T-helper 2 cell treated with Interferon-gamma antibody and Interleukin-4, amounts not matched to agents 5 μg/mL and 100 μg/mL, for 36 hours (primary cell): ENCODE measurements at regions not wholly inside any gene's neighbourhood (a gene's known extent, or its start where the extent isn't known, plus 50 kb on each side); places are given as distances from the start of the nearest gene placed in this dataset.

ENCODE experiments used
- DNase-seq: peaks from one replicate; pipeline ENCODE4 v3.0.0; 2021; ENCODE audit warnings: low spot score
- H3K27ac Mint-ChIP-seq: one replicate; pipeline ENCODE4 v1.8.0; 2021; ENCODE audit warnings: mild to moderate bottlenecking, mixed read lengths
- H3K27me3 Mint-ChIP-seq: one replicate; pipeline ENCODE4 v1.8.0; 2021; ENCODE audit warnings: low read depth, mixed read lengths
- H3K36me3 Mint-ChIP-seq: one replicate; pipeline ENCODE4 v1.8.0; 2021; ENCODE audit warnings: low read depth, mixed read lengths
- H3K4me1 Mint-ChIP-seq: one replicate; pipeline ENCODE4 v1.8.0; 2021; ENCODE audit warnings: low read depth, mixed read lengths
- H3K4me3 Mint-ChIP-seq: one replicate; pipeline ENCODE4 v1.8.0; 2022; ENCODE audit warnings: mild to moderate bottlenecking, moderate library complexity, mixed read lengths
- H3K9me3 Mint-ChIP-seq: one replicate; pipeline ENCODE4 v1.8.0; 2021; ENCODE audit warnings: mixed read lengths

- H3K4me1 Mint-ChIP-seq, result no peaks in the 10 kb centered on the region
- H3K4me3 Mint-ChIP-seq, result no peak overlapping the region
- no peaks in the 10 kb centered on the region for H3K36me3 Mint-ChIP-seq
- peaks cover 50% of the 10 kb centered on the region for H3K9me3 Mint-ChIP-seq
- no peak overlapping the region for H3K27ac Mint-ChIP-seq
- no peaks in the 10 kb centered on the region for H3K27me3 Mint-ChIP-seq
- no peak for DNase-seq
These were observed 689.4 kb downstream of the NOVA1 start for GRCh38 chr14:25908277-25909044.

- no peak for DNase-seq
- Mint-ChIP-seq H3K27ac (no peak overlapping the region), H3K4me1 (no peaks in the 10 kb centered on the region), H3K9me3 (peaks cover 44% of the 10 kb centered on the region), H3K36me3 (no peaks in the 10 kb centered on the region), H3K4me3 (no peak overlapping the region), H3K27me3 (no peaks in the 10 kb centered on the region)
These were observed 693.4 kb downstream of the NOVA1 start for GRCh38 chr14:25904446-25904845.

- Mint-ChIP-seq H3K36me3 (no peaks in the 10 kb centered on the region), H3K4me1 (no peaks in the 10 kb centered on the region)
- DNase-seq, result no peak
These were observed 698.6 kb downstream of the NOVA1 start for GRCh38 chr14:25899197-25899596.

GRCh38 chr14:25896777-25897176, 701.1 kb downstream of the NOVA1 start:
- H3K27ac Mint-ChIP-seq, result no peak overlapping the region
- peaks cover 61% of the 10 kb centered on the region for H3K9me3 Mint-ChIP-seq
- DNase-seq, result no peak
- H3K36me3 Mint-ChIP-seq, result no peaks in the 10 kb centered on the region
- H3K27me3 Mint-ChIP-seq, result no peaks in the 10 kb centered on the region
- H3K4me3 Mint-ChIP-seq, result no peak overlapping the region
- no peaks in the 10 kb centered on the region for H3K4me1 Mint-ChIP-seq

More at GRCh38 chr14:25899197-25899596, 698.6 kb downstream of the NOVA1 start:
- H3K27ac Mint-ChIP-seq, result no peak overlapping the region
- H3K4me3 Mint-ChIP-seq, result no peak overlapping the region
- no peaks in the 10 kb centered on the region for H3K27me3 Mint-ChIP-seq
- H3K9me3 Mint-ChIP-seq, result peaks cover 44% of the 10 kb centered on the region

GRCh38 chr14:25895740-25896139, 702.1 kb downstream of the NOVA1 start:
- Mint-ChIP-seq H3K9me3 (peaks cover 61% of the 10 kb centered on the region), H3K27ac (no peak overlapping the region), H3K4me1 (no peaks in the 10 kb centered on the region), H3K27me3 (no peaks in the 10 kb centered on the region), H3K36me3 (no peaks in the 10 kb centered on the region), H3K4me3 (no peak overlapping the region)
- no peak for DNase-seq

GRCh38 chr14:25887251-25887878, 710.5 kb downstream of the NOVA1 start:
- H3K27me3 Mint-ChIP-seq, result no peaks in the 10 kb centered on the region
- H3K4me3 Mint-ChIP-seq, result no peak overlapping the region
- DNase-seq, result no peak
- peaks cover 56% of the 10 kb centered on the region for H3K9me3 Mint-ChIP-seq
- no peaks in the 10 kb centered on the region for H3K36me3 Mint-ChIP-seq
- no peaks in the 10 kb centered on the region for H3K4me1 Mint-ChIP-seq
- no peak overlapping the region for H3K27ac Mint-ChIP-seq

GRCh38 chr14:25884657-25885056, 713.2 kb downstream of the NOVA1 start:
- no peaks in the 10 kb centered on the region for H3K4me1 Mint-ChIP-seq
- H3K9me3 Mint-ChIP-seq, result peaks cover 49% of the 10 kb centered on the region
- H3K36me3 Mint-ChIP-seq, result no peaks in the 10 kb centered on the region
- no peak for DNase-seq
- no peak overlapping the region for H3K4me3 Mint-ChIP-seq
- H3K27ac Mint-ChIP-seq, result no peak overlapping the region
- H3K27me3 Mint-ChIP-seq, result no peaks in the 10 kb centered on the region

- no peaks in the 10 kb centered on the region for H3K36me3 Mint-ChIP-seq
- H3K9me3 Mint-ChIP-seq, result peaks cover 44% of the 10 kb centered on the region
- H3K27ac Mint-ChIP-seq, result no peak overlapping the region
- H3K4me3 Mint-ChIP-seq, result no peak overlapping the region
- DNase-seq, result no peak
- H3K27me3 Mint-ChIP-seq, result no peaks in the 10 kb centered on the region
- H3K4me1 Mint-ChIP-seq, result no peaks in the 10 kb centered on the region
These were observed 714.9 kb downstream of the NOVA1 start for GRCh38 chr14:25882899-25883298.

GRCh38 chr14:25875475-25875874, 722.4 kb downstream of the NOVA1 start:
- no peaks in the 10 kb centered on the region for H3K36me3 Mint-ChIP-seq
- H3K4me3 Mint-ChIP-seq, result no peak overlapping the region
- peaks cover 13% of the 10 kb centered on the region for H3K9me3 Mint-ChIP-seq
- no peak for DNase-seq
- no peaks in the 10 kb centered on the region for H3K4me1 Mint-ChIP-seq
- H3K27ac Mint-ChIP-seq, result no peak overlapping the region
- H3K27me3 Mint-ChIP-seq, result no peaks in the 10 kb centered on the region

GRCh38 chr14:25869854-25870253, 728.0 kb downstream of the NOVA1 start:
- no peak for DNase-seq
- Mint-ChIP-seq H3K36me3 (no peaks in the 10 kb centered on the region), H3K4me1 (no peaks in the 10 kb centered on the region), H3K4me3 (no peak overlapping the region), H3K27me3 (no peaks in the 10 kb centered on the region), H3K9me3 (peaks cover 20% of the 10 kb centered on the region), H3K27ac (no peak overlapping the region)

- no peaks in the 10 kb centered on the region for H3K27me3 Mint-ChIP-seq
- H3K27ac Mint-ChIP-seq, result no peak overlapping the region
- no peak overlapping the region for H3K4me3 Mint-ChIP-seq
- no peaks in the 10 kb centered on the region for H3K4me1 Mint-ChIP-seq
- peaks cover 28% of the 10 kb centered on the region for H3K9me3 Mint-ChIP-seq
- DNase-seq, result no peak
- H3K36me3 Mint-ChIP-seq, result no peaks in the 10 kb centered on the region
These were observed 729.1 kb downstream of the NOVA1 start for GRCh38 chr14:25868521-25869314.

- DNase-seq, result no peak
- Mint-ChIP-seq H3K27ac (no peak overlapping the region), H3K4me1 (no peaks in the 10 kb centered on the region), H3K36me3 (no peaks in the 10 kb centered on the region), H3K9me3 (peaks cover 33% of the 10 kb centered on the region), H3K4me3 (no peak overlapping the region), H3K27me3 (no peaks in the 10 kb centered on the region)
These were observed 736.4 kb downstream of the NOVA1 start for GRCh38 chr14:25861406-25861805.

GRCh38 chr14:25848601-25849000, 749.2 kb downstream of the NOVA1 start:
- no peak for DNase-seq
- Mint-ChIP-seq H3K27me3 (no peaks in the 10 kb centered on the region), H3K27ac (no peak overlapping the region), H3K4me1 (no peaks in the 10 kb centered on the region), H3K36me3 (no peaks in the 10 kb centered on the region), H3K9me3 (peaks cover 25% of the 10 kb centered on the region), H3K4me3 (no peak overlapping the region)

GRCh38 chr14:25846246-25846645, 751.6 kb downstream of the NOVA1 start:
- no peak overlapping the region for H3K4me3 Mint-ChIP-seq
- peaks cover 23% of the 10 kb centered on the region for H3K9me3 Mint-ChIP-seq
- no peaks in the 10 kb centered on the region for H3K4me1 Mint-ChIP-seq
- no peaks in the 10 kb centered on the region for H3K27me3 Mint-ChIP-seq
- no peak for DNase-seq
- H3K36me3 Mint-ChIP-seq, result no peaks in the 10 kb centered on the region
- H3K27ac Mint-ChIP-seq, result no peak overlapping the region
